HG03280 (cell line): ENCODE measurements at regions not wholly inside any gene's neighbourhood (a gene's known extent, or its start where the extent isn't known, plus 50 kb on each side); places are given as distances from the start of the nearest gene placed in this dataset.
"Not testable (repeated sequence)": the region's sequence is repeated elsewhere in the genome, so short reads cannot be mapped to it uniquely, and the experiment has no call there.

Source experiments
- ATAC-seq: cut with Tn5 transposase; IDR thresholded peaks from one replicate; pipeline ENCODE4 v1.9.1; 2021; ENCODE audit warnings: mild to moderate bottlenecking, moderate library complexity; ENCODE audit not compliant: unreplicated experiment

GRCh38 chr20:56723331-56723730 is 94.2 kb downstream of the TFAP2C start:
- ATAC-seq: no peak

GRCh38 chr20:56724241-56724757 is 95.2 kb downstream of the TFAP2C start:
- ATAC-seq: no peak

- no peak for ATAC-seq
Observed at GRCh38 chr20:56730003-56730402, 100.9 kb downstream of the TFAP2C start.

GRCh38 chr20:56730996-56731395 is 101.9 kb downstream of the TFAP2C start:
- ATAC-seq: no peak

GRCh38 chr20:56731476-56731875 is 102.4 kb downstream of the TFAP2C start:
- no peak for ATAC-seq

GRCh38 chr20:56733967-56734366 is 104.9 kb downstream of the TFAP2C start:
- ATAC-seq: no peak

GRCh38 chr20:56735084-56735642 is 106.1 kb downstream of the TFAP2C start:
- no peak for ATAC-seq

GRCh38 chr20:56736285-56736857 is 107.3 kb downstream of the TFAP2C start:
- no peak for ATAC-seq

GRCh38 chr20:56744325-56744821 is 115.3 kb downstream of the TFAP2C start:
- not testable (repeated sequence) for ATAC-seq

GRCh38 chr20:56748476-56749377 is 119.6 kb downstream of the TFAP2C start:
- ATAC-seq: no peak

GRCh38 chr20:56750430-56750829 is 121.3 kb downstream of the TFAP2C start:
- no peak for ATAC-seq

GRCh38 chr20:56752274-56752673 is 123.2 kb downstream of the TFAP2C start:
- ATAC-seq: no peak

GRCh38 chr20:56755201-56755600 is 126.1 kb downstream of the TFAP2C start:
- no peak for ATAC-seq

GRCh38 chr20:56756658-56757057 is 127.6 kb downstream of the TFAP2C start:
- not testable (repeated sequence) for ATAC-seq

- ATAC-seq: no peak
Observed at GRCh38 chr20:56758706-56759105, 129.6 kb downstream of the TFAP2C start.

- no peak for ATAC-seq
Observed at GRCh38 chr20:56759741-56760278, 130.7 kb downstream of the TFAP2C start.

- ATAC-seq: no peak
Observed at GRCh38 chr20:56760610-56761009, 131.5 kb downstream of the TFAP2C start.

GRCh38 chr20:56761393-56761792 is 132.3 kb downstream of the TFAP2C start:
- ATAC-seq: no peak

GRCh38 chr20:56762401-56762800 is 133.3 kb downstream of the TFAP2C start:
- no peak for ATAC-seq

GRCh38 chr20:56762829-56763228 is 133.7 kb downstream of the TFAP2C start:
- no peak for ATAC-seq

GRCh38 chr20:56764671-56765070 is 135.6 kb downstream of the TFAP2C start:
- ATAC-seq: no peak
